HEK293T (cell line): ENCODE measurements at regions not wholly inside any gene's neighbourhood (a gene's known extent, or its start where the extent isn't known, plus 50 kb on each side); places are given as distances from the start of the nearest gene placed in this dataset.

Experiments
- ARNT ChIP-seq: fragments of 450-650 bp; IDR thresholded peaks from 2 replicates; pipeline ENCODE4 v1.6.1; 2017; ENCODE audit warnings: mild to moderate bottlenecking
- BHLHE40 ChIP-seq: fragments of 450-650 bp; IDR thresholded peaks from 2 replicates; pipeline ENCODE4 v1.6.1; 2016; ENCODE audit warnings: mild to moderate bottlenecking, moderate library complexity, borderline replicate concordance
- FOXA1 ChIP-seq: fragments of 450-650 bp; IDR thresholded peaks from 2 replicates; pipeline ENCODE4 v1.6.1; 2016; ENCODE audit warnings: mild to moderate bottlenecking
- FOXK2 ChIP-seq: fragments of 450-650 bp; IDR thresholded peaks from 2 replicates; pipeline ENCODE4 v1.6.1; 2016; ENCODE audit warnings: mild to moderate bottlenecking
- HDGF ChIP-seq: fragments of 450-650 bp; IDR thresholded peaks from 2 replicates; pipeline ENCODE4 v1.6.1; 2017; ENCODE audit warnings: antibody characterized with exemption, borderline replicate concordance
- LEF1 ChIP-seq: fragments of 450-650 bp; IDR thresholded peaks from 2 replicates; pipeline ENCODE4 v1.6.1; 2017; ENCODE audit warnings: mild to moderate bottlenecking, borderline replicate concordance
- NFRKB ChIP-seq: fragments of 450-650 bp; IDR thresholded peaks from 2 replicates; pipeline ENCODE4 v1.6.1; 2016; ENCODE audit warnings: mild to moderate bottlenecking, moderate library complexity
- SP1 ChIP-seq: fragments of 450-650 bp; IDR thresholded peaks from 2 replicates; pipeline ENCODE4 v1.6.1; 2017
- SUZ12 ChIP-seq: fragments of 450-650 bp; IDR thresholded peaks from 2 replicates; pipeline ENCODE4 v1.6.1; 2016; ENCODE audit warnings: mild to moderate bottlenecking
- TARDBP ChIP-seq: fragments of 450-650 bp; IDR thresholded peaks from 2 replicates; pipeline ENCODE4 v1.6.1; 2016

- TF ChIP-seq SUZ12 (no peak), HDGF (no peak), TARDBP (no peak), FOXA1 (no peak), BHLHE40 (no peak), FOXK2 (no peak), ARNT (no peak), NFRKB (no peak), LEF1 (no peak), SP1 (no peak)
These were observed 56.3 kb upstream of the DISP3 start for GRCh38 chr1:11422686-11423085.
